SU-DHL-6 (cell line): ENCODE measurements at regions not wholly inside any gene's neighbourhood (a gene's known extent, or its start where the extent isn't known, plus 50 kb on each side); places are given as distances from the start of the nearest gene placed in this dataset.
A peak's percentile ranks its signal among the peaks of the same experiment; 100 is the strongest.

Source experiments
- H2AFZ ChIP-seq: fragments of 200-600 bp; sonication (generic); 2 replicates; pipeline ENCODE4 v1.6.1; 2014; ENCODE audit warnings: low read depth, mild to moderate bottlenecking, moderate library complexity, mixed read lengths, antibody characterized with exemption, low read length; ENCODE audit not compliant: severe bottlenecking
- H3F3A ChIP-seq: fragments of 200-600 bp; shearing (Covaris generic); 2 replicates; pipeline ENCODE4 v1.6.0; 2016; ENCODE audit warnings: antibody characterized with exemption, mild to moderate bottlenecking; ENCODE audit not compliant: insufficient read depth
- H3K27ac ChIP-seq: fragments of 200-600 bp; sonication (generic); 2 replicates; pipeline ENCODE4 v1.5.1; 2016; ENCODE audit warnings: low read depth, mild to moderate bottlenecking, low read length, moderate library complexity, mixed read lengths
- H3K27me3 ChIP-seq: fragments of 200-600 bp; sonication (generic), shearing (Covaris generic); 2 replicates; pipeline ENCODE4 v1.6.0; 2014; ENCODE audit warnings: mild to moderate bottlenecking, low read length
- H3K36me3 ChIP-seq: fragments of 200-600 bp; sonication (generic); 2 replicates; pipeline ENCODE4 v1.6.1; 2014; ENCODE audit warnings: mild to moderate bottlenecking, low read length, mixed read lengths
- H3K4me2 ChIP-seq: fragments of 300-600, 200-600 bp; shearing (Covaris generic), sonication (generic); 2 replicates; pipeline ENCODE4 v1.6.0; 2014; ENCODE audit warnings: low read length, low read depth, mild to moderate bottlenecking; ENCODE audit not compliant: poor library complexity, severe bottlenecking
- H3K4me3 ChIP-seq: fragments of 200-600 bp; sonication (generic); 2 replicates; pipeline ENCODE4 v1.5.1; 2014; ENCODE audit warnings: antibody characterized with exemption, low read length, mild to moderate bottlenecking, mixed read lengths; ENCODE audit not compliant: insufficient read depth, poor library complexity, severe bottlenecking
- H3K79me2 ChIP-seq: fragments of 200-600 bp; sonication (generic); 2 replicates; pipeline ENCODE4 v1.6.1; 2014; ENCODE audit warnings: mild to moderate bottlenecking, low read length, moderate library complexity; ENCODE audit not compliant: insufficient read depth
- H3K9ac ChIP-seq: fragments of 200-600 bp; sonication (generic); 2 replicates; pipeline ENCODE4 v1.7.0; 2014; ENCODE audit warnings: mild to moderate bottlenecking, low read length
- H3K9me2 ChIP-seq: fragments of 200-600 bp; sonication (generic); replicated peaks from 2 replicates; pipeline ENCODE4 v1.6.1; 2014; ENCODE audit warnings: low read length; ENCODE audit not compliant: insufficient read depth
- H3K9me3 ChIP-seq: fragments of 200-600 bp; sonication (generic); 2 replicates; pipeline ENCODE4 v1.6.1; 2014; ENCODE audit warnings: low read length, mixed read lengths; ENCODE audit not compliant: insufficient read depth
- H4K20me1 ChIP-seq: fragments of 200-600 bp; sonication (generic); 2 replicates; pipeline ENCODE4 v1.6.1; 2014; ENCODE audit warnings: low read depth, mild to moderate bottlenecking, antibody characterized with exemption, low read length, moderate library complexity, mixed read lengths
- CTCF ChIP-seq: fragments of 200-600 bp; sonication (generic); IDR thresholded peaks from one replicate; pipeline ENCODE4 v1.5.1; 2017; ENCODE audit warnings: antibody characterized with exemption, mild to moderate bottlenecking, low read length, moderate library complexity; ENCODE audit not compliant: insufficient read depth, poor library complexity, severe bottlenecking
- EZH2phosphoT487 ChIP-seq: fragments of 200-600 bp; sonication (generic), shearing (Covaris generic); conservative IDR thresholded peaks from 2 replicates; pipeline ENCODE4 v1.6.1; 2018; ENCODE audit warnings: mild to moderate bottlenecking, antibody characterized with exemption, low read length, moderate library complexity, mixed read lengths

GRCh38 chr2:160968183-160968582 lies 192.0 kb upstream of the TANK start:
- Histone ChIP-seq H4K20me1 (no peaks in the 10 kb centered on the region), H3K79me2 (no peaks in the 10 kb centered on the region), H3K9me3 (no peaks in the 10 kb centered on the region), H3K4me3 (no peak overlapping the region), H3K27ac (no peak overlapping the region), H3K27me3 (no peaks in the 10 kb centered on the region), H3F3A (no peaks in the 10 kb centered on the region), H3K4me2 (no peak overlapping the region), H3K9me2 (no peaks in the 10 kb centered on the region), H3K9ac (no peak overlapping the region), H3K36me3 (no peaks in the 10 kb centered on the region), H2AFZ (no peak overlapping the region)
- TF ChIP-seq EZH2phosphoT487 (no peak), CTCF (no peak)

- Histone ChIP-seq H3F3A (no peaks in the 10 kb centered on the region), H3K27ac (no peak overlapping the region), H3K9ac (no peak overlapping the region), H2AFZ (no peak overlapping the region), H3K36me3 (no peaks in the 10 kb centered on the region), H3K9me2 (no peaks in the 10 kb centered on the region), H4K20me1 (no peaks in the 10 kb centered on the region), H3K9me3 (no peaks in the 10 kb centered on the region), H3K4me3 (no peak overlapping the region), H3K4me2 (no peak overlapping the region), H3K27me3 (no peaks in the 10 kb centered on the region), H3K79me2 (no peaks in the 10 kb centered on the region)
- TF ChIP-seq EZH2phosphoT487 (no peak), CTCF (peak; percentile 15)
Measured at GRCh38 chr2:160970052-160970965, 189.9 kb upstream of the TANK start.

GRCh38 chr2:160973991-160974390 lies 186.2 kb upstream of the TANK start:
- H3K9ac ChIP-seq: no peak overlapping the region
- H2AFZ ChIP-seq: no peak overlapping the region
- no peaks in the 10 kb centered on the region for H3K9me2 ChIP-seq
- no peak for TF ChIP-seq CTCF
- TF ChIP-seq EZH2phosphoT487: no peak
- H3K36me3 ChIP-seq: no peaks in the 10 kb centered on the region
- H3K4me2 ChIP-seq: no peak overlapping the region
- H3F3A ChIP-seq: no peaks in the 10 kb centered on the region
- no peaks in the 10 kb centered on the region for H3K9me3 ChIP-seq
- no peak overlapping the region for H3K4me3 ChIP-seq
- no peak overlapping the region for H3K27ac ChIP-seq
- H3K27me3 ChIP-seq: no peaks in the 10 kb centered on the region
- no peaks in the 10 kb centered on the region for H3K79me2 ChIP-seq
- H4K20me1 ChIP-seq: no peaks in the 10 kb centered on the region
